ENCODE measurements at regions not wholly inside any gene's neighbourhood (a gene's known extent, or its start where the extent isn't known, plus 50 kb on each side); places are given as distances from the start of the nearest gene placed in this dataset.
"Not testable (repeated sequence)": the region's sequence is repeated elsewhere in the genome, so short reads cannot be mapped to it uniquely, and the experiment has no call there.

DNA sequence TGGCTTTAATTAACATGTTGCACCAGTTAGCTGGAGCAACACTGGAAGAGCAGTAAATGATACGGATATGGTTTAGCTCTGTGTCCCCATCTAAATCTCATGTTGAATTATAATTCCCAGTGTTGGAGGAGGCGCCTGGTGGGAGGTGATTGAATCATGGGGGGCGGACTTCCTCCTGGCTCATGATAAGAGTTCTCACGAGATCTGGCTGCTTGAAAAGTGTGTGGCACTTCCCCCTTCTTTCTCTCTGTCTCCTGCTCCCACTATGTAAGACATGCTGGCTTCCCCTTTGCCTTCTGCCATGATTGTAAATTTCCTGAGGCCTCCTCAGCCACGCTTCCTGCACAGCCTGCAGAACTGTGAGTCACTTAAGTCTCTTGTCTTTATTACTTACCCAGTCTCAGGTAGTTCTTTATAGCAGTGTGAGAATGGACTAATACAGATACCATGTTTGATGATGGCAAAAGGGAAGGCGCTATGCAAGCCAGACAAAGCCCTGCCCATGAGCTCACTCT lies 963.6 kb downstream of the SOCS6 start:
- DNase-seq (ENCODE audit: low read depth) = peak; percentile 11

DNA sequence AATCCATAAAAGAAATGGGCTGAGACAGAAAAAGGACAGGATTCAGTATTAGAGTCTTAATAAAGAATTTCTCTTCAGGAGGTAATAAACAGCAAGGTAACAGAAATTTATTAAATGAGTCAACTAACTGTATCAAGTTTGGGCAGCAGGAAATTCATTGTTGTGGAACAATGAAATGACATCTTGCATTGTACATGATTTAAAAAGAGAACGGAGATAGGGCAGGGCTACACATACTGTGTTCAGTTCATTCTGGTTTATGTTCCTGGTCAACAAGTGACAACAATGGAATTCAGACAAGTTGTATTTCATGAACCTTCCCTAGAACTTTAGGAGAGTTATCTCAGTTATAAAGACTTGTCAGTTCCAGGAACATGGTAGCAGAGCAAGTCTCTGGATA lies 961.3 kb downstream of the SOCS6 start:
- no peak for DNase-seq (ENCODE audit: low read depth)

DNA sequence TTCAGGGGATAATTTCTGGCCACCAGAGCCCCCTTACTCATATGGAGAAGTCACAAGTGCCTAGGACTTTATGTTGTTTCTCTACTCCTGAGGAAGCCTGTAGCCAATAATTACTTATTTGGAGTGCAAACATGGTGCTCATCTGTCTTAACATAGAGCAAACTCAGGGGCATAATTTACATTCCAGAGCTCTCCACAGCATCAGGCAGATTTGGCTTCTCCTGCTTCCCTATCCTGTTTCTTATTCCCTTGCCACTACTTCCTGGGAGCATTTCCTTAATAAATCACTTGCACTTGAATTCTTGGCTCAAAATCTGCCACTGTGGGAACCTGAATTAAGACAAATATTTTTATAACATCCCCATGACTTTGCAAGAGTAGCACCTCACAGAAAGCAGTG lies 960.9 kb downstream of the SOCS6 start:
- no peak for DNase-seq (ENCODE audit: low read depth)

DNA sequence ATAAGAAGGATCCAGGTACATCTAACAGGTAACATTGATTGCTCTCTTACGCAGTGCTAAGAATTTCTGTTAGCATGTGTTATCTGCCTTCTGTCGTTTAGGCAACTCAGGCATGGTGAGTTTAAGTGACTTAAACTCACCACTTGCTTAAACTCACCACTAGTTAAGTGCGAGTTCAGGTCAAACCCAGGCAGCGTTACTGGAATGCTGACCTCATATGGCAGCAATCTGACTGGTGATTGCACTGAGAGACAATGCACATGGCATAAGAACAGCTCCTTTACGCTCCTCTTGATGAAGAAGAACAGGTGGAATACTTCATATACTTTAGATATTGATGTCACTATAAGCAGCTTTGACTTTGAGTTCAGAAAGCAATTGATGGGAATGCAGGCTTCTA lies 954.1 kb downstream of the SOCS6 start:
- no peak for DNase-seq (ENCODE audit: low read depth)

DNA sequence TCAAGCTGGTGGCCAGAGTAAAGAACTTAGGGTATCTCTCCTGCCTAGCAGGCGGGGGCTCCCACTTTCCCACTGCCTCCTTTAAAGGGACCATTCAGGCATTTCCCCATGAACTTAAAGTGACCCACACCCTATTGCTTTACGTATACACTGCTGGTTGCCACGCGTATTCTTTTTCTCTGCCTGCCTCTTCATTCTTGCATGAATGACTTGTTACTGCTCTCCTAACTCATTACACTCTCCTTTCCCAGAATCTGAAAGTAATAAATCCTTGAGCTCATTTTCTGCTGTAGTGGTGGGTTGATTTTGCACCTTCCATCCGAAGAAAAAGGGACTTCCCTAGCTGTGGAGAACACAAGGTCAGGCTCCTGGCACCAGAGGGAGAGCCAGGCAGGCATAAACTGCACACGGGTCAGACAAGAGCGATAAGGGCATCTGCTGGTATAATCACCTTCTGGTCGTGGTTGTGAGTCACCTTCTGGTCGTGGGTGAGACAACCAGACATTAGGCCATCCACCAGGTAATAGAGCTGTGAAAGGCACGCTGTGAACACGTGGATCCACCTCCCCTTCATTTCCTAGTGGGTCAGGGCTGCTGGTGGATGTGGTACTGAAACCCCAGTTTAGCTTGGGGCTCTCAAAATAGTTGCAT lies 950.3 kb downstream of the SOCS6 start:
- no peak for DNase-seq (ENCODE audit: low read depth)

DNA sequence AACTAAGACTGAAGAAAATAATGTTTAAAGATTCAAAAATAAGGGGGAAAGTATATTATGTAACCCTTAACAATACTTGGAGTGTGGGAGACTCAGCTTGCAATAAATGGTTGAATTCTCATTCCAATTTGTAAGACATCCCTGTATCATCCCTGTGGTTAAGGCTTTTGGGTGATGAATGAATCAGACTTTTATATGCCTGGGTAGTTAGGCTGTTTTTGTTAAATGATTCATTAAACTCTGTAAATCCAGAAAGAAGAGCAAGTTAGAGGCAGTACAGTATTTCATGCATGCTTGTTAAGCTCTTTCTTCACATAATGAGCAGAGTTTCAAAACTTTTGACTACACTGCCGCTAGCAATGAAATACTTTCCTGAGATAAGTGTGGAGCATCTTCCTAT lies 948.8 kb downstream of the SOCS6 start:
- DNase-seq (ENCODE audit: low read depth) = peak; percentile 15

DNA sequence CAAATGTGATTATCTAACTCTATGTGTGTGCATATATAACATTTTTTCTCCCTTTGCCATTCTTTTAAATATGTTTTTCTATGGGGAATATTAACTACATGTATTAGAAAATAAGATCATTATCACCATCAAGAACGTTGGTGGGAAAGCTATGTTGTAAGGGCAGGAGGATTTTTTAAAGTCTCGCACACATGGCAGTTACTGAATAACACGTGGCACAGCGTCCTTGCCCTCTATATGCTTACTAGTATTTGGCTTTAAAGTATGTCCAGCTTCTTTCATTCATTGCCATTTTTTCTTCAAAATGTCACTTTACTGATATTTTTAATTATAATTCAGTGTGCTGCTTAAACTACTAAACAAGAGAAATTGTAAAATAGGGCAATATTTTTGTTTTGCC lies 944.3 kb downstream of the SOCS6 start:
- DNase-seq (ENCODE audit: low read depth) = no peak

DNA sequence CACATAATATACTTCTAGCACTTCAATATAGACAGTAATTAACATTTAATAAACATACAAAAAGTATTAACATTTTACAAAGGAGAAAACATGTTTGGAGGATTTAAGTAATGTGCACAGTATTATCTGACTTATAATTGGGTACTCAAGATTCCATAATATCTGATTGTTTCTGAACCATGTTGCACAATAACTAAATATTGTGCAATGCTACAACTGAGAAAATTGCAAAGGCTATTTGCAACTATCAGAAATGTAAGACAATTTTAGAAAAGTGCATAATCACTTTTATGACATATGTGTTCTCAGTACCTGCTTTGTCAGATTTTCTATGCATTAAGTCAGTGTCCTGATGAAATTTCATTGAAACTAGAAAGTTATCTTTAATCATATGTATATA lies 934.6 kb downstream of the SOCS6 start:
- DNase-seq (ENCODE audit: low read depth) = no peak

DNA sequence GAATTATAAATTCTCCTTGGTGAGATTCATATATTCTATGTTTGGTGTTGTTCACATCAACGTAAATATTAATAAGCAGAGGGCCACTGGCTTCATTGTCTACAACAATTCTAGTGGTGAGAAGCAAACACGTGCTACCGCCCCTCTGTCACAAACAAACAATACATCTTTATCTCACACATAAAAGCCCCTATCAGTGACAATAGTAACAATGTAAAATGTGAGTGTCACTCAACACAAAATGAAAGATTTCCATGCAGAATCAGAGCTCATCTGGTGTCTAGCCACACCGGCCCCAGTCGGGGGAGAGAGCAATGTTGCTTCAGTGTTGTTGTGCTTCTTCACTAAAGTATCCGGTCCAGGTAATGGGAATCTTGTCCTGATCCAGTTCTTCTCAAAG lies 932.6 kb downstream of the SOCS6 start:
- DNase-seq (ENCODE audit: low read depth) = no peak

DNA sequence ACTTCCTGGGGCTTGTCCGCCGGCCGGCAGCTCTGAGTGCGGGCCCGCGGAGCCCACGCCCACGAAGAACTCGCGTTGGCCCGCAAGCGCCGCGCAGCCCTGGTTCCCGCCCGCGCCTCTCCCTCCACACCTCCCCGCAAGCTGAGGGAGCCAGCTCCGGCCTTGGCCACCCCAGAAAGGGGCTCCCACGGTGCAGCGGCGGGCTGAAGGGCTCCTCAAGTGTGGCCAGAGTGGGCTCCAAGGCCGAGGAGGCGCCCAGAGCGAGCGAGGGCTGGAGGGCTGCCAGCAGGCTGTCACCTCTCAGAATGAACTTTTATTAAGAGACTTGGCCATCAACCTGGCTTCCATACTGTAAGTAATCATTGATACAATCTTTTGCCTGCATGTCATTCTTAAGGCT lies 923.9 kb downstream of the SOCS6 start:
- DNase-seq (ENCODE audit: low read depth) = not testable (repeated sequence)

DNA sequence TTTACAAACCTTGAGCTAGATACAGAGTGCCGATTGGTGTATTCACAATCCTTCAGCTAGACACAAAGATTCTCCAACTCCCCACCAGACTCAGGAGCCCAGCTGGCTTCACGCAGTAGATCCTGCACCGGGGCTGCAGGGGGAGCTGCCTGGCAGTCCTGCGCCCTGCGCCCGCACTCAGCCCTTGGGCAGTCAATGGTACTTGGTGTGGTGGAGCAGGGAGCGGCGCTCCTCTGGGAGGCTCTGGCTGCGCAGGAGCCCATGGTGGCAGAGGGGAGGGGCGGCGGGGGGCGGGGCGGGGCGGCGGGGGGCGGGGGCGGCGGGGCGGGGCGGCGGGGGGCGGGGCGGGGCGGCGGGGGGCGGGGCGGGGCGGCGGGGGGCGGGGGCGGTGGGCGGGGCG lies 923.4 kb downstream of the SOCS6 start:
- DNase-seq (ENCODE audit: low read depth) = no peak

DNA sequence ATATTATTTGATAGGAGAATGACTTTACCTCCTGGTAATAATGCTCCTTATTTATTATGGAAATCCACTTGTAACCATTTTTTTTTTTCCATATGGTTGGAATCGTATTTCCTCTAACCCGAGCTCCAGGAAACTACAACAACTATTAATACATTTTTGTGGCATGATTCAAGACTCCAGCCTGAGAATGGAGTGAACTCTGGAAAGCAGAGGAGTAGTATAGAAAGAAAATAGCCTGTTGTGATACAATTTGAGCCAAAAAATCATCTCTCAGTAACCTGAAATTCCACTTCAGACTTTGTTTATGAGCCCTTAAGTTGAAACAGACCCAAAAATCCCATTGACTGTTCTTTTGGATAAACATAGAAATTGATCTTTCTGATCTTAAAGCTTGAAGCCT lies 921.1 kb downstream of the SOCS6 start:
- peak; percentile 55 for DNase-seq (ENCODE audit: low read depth)

DNA sequence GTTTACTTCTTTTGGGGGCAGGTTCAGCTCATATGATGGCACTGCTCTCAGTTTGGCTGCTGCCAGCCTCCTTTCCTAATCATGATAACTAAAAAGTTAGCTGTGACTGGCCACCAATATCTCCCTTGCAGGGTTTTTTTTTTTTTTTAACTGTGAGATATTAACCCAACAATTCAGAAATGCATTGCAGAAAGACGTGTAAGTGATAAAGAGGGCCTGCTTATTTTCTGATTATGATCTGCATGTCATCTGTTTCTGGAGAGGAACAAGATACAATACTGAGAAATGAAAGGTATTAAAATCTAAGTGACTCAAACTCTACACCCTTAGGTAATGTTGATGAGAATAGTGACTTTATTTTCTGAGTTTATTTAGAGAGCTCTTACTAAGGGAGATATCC lies 905.6 kb downstream of the SOCS6 start:
- no peak for DNase-seq (ENCODE audit: low read depth)

DNA sequence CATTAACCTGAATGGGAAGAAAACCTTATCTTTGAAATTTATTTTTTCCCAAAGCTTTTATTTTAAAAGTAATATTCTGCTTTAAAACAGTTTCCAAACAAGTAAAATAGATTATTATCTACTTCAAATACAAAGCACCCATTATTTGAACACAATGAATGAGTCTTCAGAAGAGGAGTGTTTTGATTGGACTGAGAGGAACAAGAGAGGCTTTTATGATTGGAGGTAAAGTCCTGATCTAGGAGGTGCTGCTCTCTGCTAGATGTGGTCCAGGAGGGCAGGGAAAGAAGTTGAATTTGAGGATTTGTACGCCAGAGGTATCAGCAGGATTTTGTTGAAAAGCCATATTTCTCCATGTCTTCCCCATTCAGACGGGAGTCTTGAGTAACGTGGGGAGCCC lies 900.7 kb downstream of the SOCS6 start:
- no peak for DNase-seq (ENCODE audit: low read depth)

DNA sequence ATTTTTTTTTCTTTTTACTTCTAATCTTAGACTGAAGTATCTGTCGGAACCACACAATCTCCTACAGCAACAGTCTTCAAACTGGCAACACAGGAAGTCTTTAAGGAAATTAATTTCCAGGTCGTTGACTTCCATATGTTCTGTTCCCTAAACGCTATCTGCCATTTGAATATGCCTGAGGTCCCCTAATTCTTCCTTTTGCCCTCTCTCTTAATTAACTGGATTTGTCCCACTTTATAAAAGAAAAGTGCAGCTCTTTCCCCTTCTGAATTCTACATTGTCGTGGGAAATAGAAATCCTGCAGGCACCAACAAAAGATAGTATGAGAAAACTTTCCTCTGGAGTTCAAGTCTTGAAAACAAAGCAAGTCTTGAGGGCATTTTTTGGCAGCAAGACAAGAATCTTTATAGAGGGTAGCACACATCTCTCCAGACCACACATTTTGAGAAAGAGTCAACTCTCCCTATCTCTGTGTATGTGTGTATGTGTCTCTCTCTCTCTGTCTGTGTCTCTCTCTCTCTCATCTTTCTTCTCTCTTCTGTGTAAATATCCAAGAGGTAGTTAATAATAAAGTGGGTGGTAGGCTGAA lies 879.8 kb downstream of the SOCS6 start:
- no peak for DNase-seq (ENCODE audit: low read depth)

DNA sequence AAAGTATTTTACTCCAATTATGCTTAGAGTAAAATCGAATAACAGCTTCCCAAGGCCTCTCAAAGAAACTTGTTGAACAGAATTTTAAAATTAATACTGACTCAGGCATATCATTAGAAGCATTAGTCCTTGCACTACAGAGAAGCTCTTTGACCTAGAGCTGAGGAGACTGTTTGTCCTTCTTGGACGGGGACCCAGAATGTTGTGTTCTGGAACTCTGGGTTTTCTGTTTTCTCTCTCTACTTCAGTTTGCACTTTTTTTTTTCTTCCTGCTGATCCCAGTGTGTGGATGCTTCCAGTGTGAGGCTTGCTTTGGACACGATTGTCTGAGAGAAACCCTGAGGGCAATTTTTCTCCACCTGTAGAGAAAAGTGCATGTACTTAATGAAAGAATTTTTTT lies 847.6 kb downstream of the SOCS6 start:
- no peak for DNase-seq (ENCODE audit: low read depth)

DNA sequence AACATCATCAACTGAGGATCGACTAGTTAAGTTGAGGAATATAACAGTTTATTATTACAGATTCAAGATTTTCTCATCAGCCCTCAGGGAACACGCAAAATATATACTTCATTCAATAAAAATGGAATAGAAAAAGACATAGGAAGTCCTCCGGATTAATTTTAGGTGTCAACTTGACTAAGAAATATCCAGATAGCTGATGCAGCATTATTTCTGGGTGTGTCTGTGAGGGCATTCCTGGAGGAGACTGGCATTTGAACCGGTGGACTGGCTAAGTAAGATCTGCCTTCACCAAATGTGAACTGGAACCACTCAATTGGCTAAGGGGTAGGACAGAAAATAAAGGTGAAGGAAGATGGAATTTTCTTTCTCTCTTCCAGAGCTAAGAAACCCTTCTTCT lies 845.3 kb downstream of the SOCS6 start:
- no peak for DNase-seq (ENCODE audit: low read depth)

DNA sequence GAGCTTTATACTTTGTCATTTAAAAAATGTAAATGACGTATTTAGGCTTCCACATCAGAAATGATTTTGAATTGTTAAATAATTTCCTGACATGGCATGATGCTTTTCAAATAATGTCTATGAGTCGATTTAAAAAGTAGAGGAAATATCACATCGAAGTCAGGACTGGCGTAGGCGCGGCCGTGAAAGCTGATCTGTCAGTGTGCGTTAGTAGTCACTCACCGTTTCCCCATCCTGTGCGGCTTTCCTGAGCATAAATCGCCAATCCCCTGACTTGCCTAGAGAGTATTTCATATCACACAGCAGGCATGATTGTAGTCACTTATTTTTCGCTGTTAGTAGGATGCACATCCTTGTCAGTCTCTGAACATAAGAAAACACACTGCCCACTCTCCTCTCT lies 843.1 kb downstream of the SOCS6 start:
- DNase-seq (ENCODE audit: low read depth) = no peak

DNA sequence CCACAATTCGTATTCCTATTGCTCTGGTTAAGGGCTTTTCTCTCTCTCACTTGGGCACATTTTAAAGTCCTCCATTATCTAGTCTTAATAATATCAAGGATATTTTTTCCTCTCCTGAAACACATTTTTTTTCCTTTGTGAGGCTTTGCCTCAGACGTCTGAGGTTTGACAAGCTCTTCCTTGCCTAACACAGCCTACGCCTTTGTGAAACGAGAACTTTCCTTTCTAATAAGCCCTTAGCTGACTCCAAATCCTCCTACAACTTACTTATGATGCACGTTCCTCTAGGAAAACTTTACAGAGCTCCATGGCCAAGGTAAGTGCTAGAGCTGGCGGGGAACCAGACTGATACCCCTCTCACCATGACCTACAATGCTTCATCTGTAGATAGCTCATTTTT lies 841.5 kb downstream of the SOCS6 start:
- no peak for DNase-seq (ENCODE audit: low read depth)

DNA sequence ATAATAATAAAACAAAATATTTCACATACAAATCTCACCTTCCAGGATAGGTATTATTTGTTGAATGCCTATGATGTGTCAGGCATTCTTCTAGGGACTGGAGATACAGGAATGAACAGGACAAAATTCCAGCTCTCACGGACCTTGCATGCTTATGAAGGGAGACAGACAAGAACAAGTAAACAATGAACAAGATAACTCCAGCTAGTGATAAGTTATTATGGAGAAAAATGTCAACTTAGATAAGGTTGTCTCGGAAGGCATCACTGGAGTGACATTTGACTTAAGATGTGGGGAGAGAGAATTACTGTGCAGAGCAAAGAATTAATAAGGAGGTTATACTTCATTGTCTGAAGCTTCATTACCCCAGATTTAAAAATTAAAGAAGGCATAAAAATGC lies 836.7 kb downstream of the SOCS6 start:
- no peak for DNase-seq (ENCODE audit: low read depth)

DNA sequence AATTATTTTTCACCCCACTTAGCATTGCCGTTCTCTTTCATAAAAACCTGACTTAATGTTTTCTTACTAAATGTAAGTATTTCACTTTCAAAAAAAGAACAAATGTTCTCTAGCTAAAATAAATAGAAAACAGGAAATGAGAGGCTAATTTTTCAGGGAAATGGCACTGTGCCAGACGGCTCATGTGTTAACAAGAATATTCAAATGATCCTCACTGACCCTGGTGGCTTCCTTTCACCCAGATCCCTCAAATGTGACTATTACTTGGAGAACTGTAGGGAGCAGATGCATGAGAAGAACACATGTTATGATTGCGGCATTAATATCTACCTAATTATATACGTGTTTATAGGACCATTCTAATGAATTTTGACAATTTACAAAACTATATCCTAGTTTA lies 827.7 kb downstream of the SOCS6 start:
- no peak for DNase-seq (ENCODE audit: low read depth)

DNA sequence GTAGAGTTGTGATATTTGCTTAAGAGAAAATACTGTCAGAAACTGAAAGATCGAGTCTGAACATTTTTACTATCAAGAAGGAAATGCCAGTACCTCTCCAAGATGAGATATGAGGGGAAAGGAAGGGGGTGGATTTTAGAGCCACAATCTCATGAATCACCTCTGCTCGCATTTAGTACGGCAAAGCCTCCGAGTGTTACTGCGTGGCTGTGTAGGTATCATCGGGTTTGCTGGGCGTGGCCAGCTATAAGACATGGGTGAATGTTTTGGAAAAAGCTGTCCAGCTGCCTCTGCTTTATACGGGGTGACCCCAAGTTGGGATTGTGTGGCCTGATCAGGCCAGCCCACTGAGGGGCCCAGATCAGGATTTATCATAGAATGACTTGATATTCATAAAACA lies 826.4 kb downstream of the SOCS6 start:
- DNase-seq (ENCODE audit: low read depth) = no peak

DNA sequence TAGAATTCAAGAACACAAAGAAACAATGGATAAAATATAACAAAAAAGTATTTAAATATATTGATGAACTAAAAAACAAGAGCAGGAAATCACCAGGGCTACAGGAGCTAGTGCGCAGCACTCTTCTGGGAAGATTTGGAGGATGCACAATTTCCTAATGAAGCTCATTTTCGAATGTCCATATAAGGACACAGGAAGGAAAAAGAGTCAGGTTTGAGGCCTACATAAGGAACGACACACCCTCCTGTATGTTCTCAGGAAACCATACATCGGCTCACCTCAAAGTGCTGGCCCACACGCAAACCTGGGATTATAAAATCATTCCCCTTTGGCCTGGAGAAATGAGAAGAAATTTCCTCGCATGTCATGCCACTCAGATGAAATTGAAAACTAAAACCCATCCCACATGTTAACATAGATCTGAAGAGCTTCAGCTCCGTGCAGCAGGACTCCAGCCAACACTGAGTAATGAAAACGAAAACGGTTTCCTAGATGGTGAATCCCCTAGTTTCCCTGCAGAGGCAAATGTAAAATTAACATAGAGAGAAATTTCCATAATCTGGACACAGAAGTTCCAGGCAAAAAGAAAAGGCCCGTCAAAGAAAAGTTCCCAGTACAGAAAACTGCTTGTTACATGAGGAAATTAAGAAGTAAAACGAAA lies 825.8 kb downstream of the SOCS6 start:
- DNase-seq (ENCODE audit: low read depth) = no peak
